Stimulated activated memory B cell treated with anti-CD40 and anti-IgM and Interleukin-4, amounts not matched to agents 10 μg/mL and 1 μg/mL and 100 μg/mL, for 72 hours (primary cell): ENCODE measurements at regions not wholly inside any gene's neighbourhood (a gene's known extent, or its start where the extent isn't known, plus 50 kb on each side); places are given as distances from the start of the nearest gene placed in this dataset.
"Not testable (repeated sequence)": the region's sequence is repeated elsewhere in the genome, so short reads cannot be mapped to it uniquely, and the experiment has no call there.

ENCODE experiments used
- ATAC-seq: fragments of 150-1000 bp; cut with Tn5 transposase; 2 replicates; pipeline ENCODE4 v1.10.0; 2021
- H3K27ac Mint-ChIP-seq: one replicate; pipeline ENCODE4 v1.8.0; 2022; ENCODE audit warnings: mild to moderate bottlenecking, mixed read lengths
- H3K27me3 Mint-ChIP-seq: one replicate; pipeline ENCODE4 v1.8.0; 2022; ENCODE audit warnings: mixed read lengths
- H3K36me3 Mint-ChIP-seq: one replicate; pipeline ENCODE4 v1.8.0; 2022; ENCODE audit warnings: mixed read lengths
- H3K4me1 Mint-ChIP-seq: one replicate; pipeline ENCODE4 v1.8.0; 2022; ENCODE audit warnings: mixed read lengths
- H3K4me3 Mint-ChIP-seq: one replicate; pipeline ENCODE4 v1.8.0; 2022; ENCODE audit warnings: mild to moderate bottlenecking, moderate library complexity, mixed read lengths
- H3K9me3 Mint-ChIP-seq: one replicate; pipeline ENCODE4 v1.8.0; 2022; ENCODE audit warnings: mixed read lengths

DNA sequence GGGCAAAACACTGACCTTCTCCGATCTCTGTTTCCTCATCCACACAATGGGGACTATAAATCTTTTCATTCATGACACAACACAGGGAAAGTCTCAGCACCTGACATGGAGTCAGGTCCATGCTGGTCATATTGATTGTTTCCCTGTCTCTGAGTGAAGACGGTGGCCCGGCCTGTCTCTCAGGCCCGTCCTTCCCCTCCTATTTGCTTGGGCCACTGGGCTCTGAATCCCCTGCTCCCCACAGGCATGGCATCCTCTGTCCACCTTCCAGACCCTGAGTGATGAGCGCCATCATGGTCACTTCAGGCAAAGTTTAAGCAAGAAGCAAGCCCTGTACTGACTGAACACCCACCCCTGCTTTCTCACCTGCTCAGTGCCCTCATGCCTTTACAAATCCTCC lies 113.3 kb upstream of the ALX4 start:
- Mint-ChIP-seq H3K36me3 (no peaks in the 10 kb centered on the region), H3K27me3 (peaks cover 72% of the 10 kb centered on the region), H3K27ac (no peak overlapping the region), H3K9me3 (no peaks in the 10 kb centered on the region), H3K4me3 (no peak overlapping the region), H3K4me1 (no peaks in the 10 kb centered on the region)
- ATAC-seq = no peak

DNA sequence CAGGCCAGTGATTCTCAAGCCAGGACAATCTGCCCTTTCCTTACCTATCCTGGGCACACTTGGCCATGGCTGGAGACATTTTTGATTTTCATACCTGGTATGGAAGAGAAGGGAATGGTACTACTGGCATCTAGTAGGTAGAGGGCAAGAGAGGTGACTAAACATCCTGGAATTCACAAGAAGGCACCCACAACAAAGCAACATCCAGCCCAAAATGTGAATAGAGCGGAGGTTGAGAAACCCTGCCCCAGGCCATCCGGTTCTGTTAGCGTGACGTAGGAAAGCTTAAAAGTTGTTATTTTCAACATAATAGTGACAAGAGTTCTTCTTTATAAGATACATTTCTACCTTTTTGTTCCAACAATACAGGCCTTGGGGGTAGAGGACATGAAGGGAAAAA lies 114.9 kb upstream of the ALX4 start:
- Mint-ChIP-seq H3K4me1 (no peaks in the 10 kb centered on the region), H3K9me3 (no peaks in the 10 kb centered on the region), H3K27me3 (peaks cover 58% of the 10 kb centered on the region), H3K27ac (no peak overlapping the region), H3K36me3 (no peaks in the 10 kb centered on the region), H3K4me3 (no peak overlapping the region)
- no peak for ATAC-seq

GRCh38 chr11:44426119-44426518 lies 116.2 kb upstream of the ALX4 start:
- Mint-ChIP-seq H3K27me3 (peaks cover 63% of the 10 kb centered on the region), H3K4me1 (no peaks in the 10 kb centered on the region), H3K27ac (no peak overlapping the region), H3K36me3 (no peaks in the 10 kb centered on the region), H3K9me3 (no peaks in the 10 kb centered on the region), H3K4me3 (no peak overlapping the region)
- no peak for ATAC-seq

- H3K36me3 Mint-ChIP-seq = no peaks in the 10 kb centered on the region
- H3K9me3 Mint-ChIP-seq = no peaks in the 10 kb centered on the region
- no peaks in the 10 kb centered on the region for H3K4me1 Mint-ChIP-seq
- no peak overlapping the region for H3K27ac Mint-ChIP-seq
- peaks cover 66% of the 10 kb centered on the region for H3K27me3 Mint-ChIP-seq
- no peak for ATAC-seq
- H3K4me3 Mint-ChIP-seq = no peak overlapping the region
Observed at GRCh38 chr11:44426958-44427357, 117.0 kb upstream of the ALX4 start.

GRCh38 chr11:44427432-44427831 lies 117.5 kb upstream of the ALX4 start:
- no peak overlapping the region for H3K4me3 Mint-ChIP-seq
- no peak overlapping the region for H3K27ac Mint-ChIP-seq
- no peak for ATAC-seq
- H3K36me3 Mint-ChIP-seq = no peaks in the 10 kb centered on the region
- no peaks in the 10 kb centered on the region for H3K9me3 Mint-ChIP-seq
- H3K4me1 Mint-ChIP-seq = no peaks in the 10 kb centered on the region
- peaks cover 62% of the 10 kb centered on the region for H3K27me3 Mint-ChIP-seq

- no peaks in the 10 kb centered on the region for H3K9me3 Mint-ChIP-seq
- peaks cover 59% of the 10 kb centered on the region for H3K27me3 Mint-ChIP-seq
- no peaks in the 10 kb centered on the region for H3K36me3 Mint-ChIP-seq
- no peak overlapping the region for H3K4me3 Mint-ChIP-seq
- no peak for ATAC-seq
- H3K4me1 Mint-ChIP-seq = no peaks in the 10 kb centered on the region
- H3K27ac Mint-ChIP-seq = no peak overlapping the region
Observed at GRCh38 chr11:44430140-44430539, 120.2 kb upstream of the ALX4 start.

GRCh38 chr11:44434191-44434590 lies 124.3 kb upstream of the ALX4 start:
- no peaks in the 10 kb centered on the region for H3K4me1 Mint-ChIP-seq
- H3K36me3 Mint-ChIP-seq = no peaks in the 10 kb centered on the region
- H3K9me3 Mint-ChIP-seq = no peaks in the 10 kb centered on the region
- H3K27me3 Mint-ChIP-seq = peaks cover 75% of the 10 kb centered on the region
- ATAC-seq = no peak
- H3K4me3 Mint-ChIP-seq = no peak overlapping the region
- H3K27ac Mint-ChIP-seq = no peak overlapping the region

DNA sequence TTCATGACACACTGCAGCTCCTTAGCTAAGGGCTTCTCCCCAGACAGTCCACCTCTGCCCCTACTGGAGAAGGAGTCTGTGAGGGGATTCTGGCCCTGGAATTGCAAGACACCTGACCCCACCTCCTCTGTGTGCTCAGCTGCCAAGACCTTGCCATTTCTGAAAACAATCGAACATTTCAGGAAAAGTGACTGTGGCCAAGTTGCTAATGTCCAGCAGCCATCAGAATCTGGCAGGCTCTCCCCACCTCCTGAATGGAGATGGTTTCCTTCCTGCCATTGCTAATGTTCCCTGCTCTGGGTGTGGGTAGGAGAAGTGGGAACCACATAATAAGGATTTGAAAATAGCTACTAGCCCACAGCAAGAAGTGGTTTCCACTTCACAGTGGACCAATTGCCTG lies 127.2 kb upstream of the ALX4 start:
- H3K4me1 Mint-ChIP-seq = no peaks in the 10 kb centered on the region
- peaks cover 10% of the 10 kb centered on the region for H3K9me3 Mint-ChIP-seq
- no peaks in the 10 kb centered on the region for H3K36me3 Mint-ChIP-seq
- no peak for ATAC-seq
- peaks cover 87% of the 10 kb centered on the region for H3K27me3 Mint-ChIP-seq
- H3K4me3 Mint-ChIP-seq = no peak overlapping the region
- H3K27ac Mint-ChIP-seq = no peak overlapping the region

- not testable (repeated sequence) for H3K4me1 Mint-ChIP-seq
- Mint-ChIP-seq H3K27me3 (peaks cover 51% of the 10 kb centered on the region), H3K9me3 (peaks cover 13% of the 10 kb centered on the region)
Observed at GRCh38 chr11:44442893-44443673, 122.4 kb upstream of the CD82 start.

GRCh38 chr11:44443836-44444769 lies 121.4 kb upstream of the CD82 start:
- Mint-ChIP-seq H3K27ac (no peak overlapping the region), H3K4me1 (no peaks in the 10 kb centered on the region), H3K9me3 (peaks cover 13% of the 10 kb centered on the region), H3K27me3 (peaks cover 43% of the 10 kb centered on the region), H3K36me3 (no peaks in the 10 kb centered on the region), H3K4me3 (no peak overlapping the region)
- no peak for ATAC-seq

More at GRCh38 chr11:44442893-44443673, 122.4 kb upstream of the CD82 start:
- H3K4me3 Mint-ChIP-seq, H3K27ac Mint-ChIP-seq, ATAC-seq, H3K36me3 Mint-ChIP-seq: not testable (repeated sequence)

DNA sequence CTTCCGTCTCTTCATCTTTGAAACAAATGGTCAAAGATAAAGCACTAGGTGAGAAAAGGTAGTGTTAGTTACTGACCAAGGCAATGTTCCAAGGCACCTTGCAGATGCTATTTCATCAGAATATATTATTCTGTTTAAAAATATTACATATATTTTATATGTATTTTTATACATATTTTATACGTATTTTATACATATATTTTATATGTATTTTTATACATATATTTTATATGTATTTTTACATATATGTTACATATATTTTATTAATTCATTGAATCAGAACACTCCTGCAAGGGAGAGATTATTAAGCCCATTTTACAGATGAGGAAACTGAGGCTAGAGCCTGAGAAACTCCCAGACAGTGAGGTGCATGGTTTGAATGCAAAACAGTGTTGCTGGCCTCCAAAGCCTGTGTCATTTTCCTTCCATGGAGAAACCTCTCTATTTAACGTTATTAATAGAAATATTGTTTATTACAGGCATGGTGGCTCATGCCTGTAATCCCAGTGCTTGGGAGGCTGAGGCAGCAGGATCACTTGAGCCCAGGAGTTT lies 120.6 kb upstream of the CD82 start:
- Mint-ChIP-seq H3K27ac (no peak overlapping the region), H3K4me3 (no peak overlapping the region), H3K4me1 (no peaks in the 10 kb centered on the region), H3K36me3 (no peaks in the 10 kb centered on the region), H3K9me3 (peaks cover 7% of the 10 kb centered on the region), H3K27me3 (peaks cover 43% of the 10 kb centered on the region)
- no peak for ATAC-seq

GRCh38 chr11:44445500-44446365 lies 119.7 kb upstream of the CD82 start:
- Mint-ChIP-seq H3K4me1 (no peaks in the 10 kb centered on the region), H3K9me3 (peaks cover 3% of the 10 kb centered on the region), H3K4me3 (no peak overlapping the region), H3K27ac (no peak overlapping the region), H3K27me3 (peaks cover 39% of the 10 kb centered on the region), H3K36me3 (no peaks in the 10 kb centered on the region)
- no peak for ATAC-seq

DNA sequence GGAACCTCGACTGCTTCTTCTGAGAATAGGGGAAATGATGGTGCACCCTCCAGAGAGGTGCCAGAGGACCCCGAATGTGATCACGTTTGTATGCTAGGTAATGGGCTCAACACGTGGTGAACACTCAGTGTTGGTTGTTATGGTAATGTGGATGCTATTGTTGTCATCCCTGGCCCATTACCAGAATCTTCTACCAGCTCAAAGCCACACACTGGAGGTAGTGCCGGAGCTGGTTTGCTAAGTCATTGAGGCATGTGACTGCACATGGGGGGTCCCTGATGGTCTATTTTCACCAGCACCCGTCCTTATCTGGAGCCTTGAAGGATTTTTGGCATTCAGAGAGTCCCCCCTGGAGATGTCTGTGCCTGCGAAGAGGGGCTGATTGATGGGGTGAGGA lies 119.1 kb upstream of the CD82 start:
- Mint-ChIP-seq H3K27ac (no peak overlapping the region), H3K36me3 (no peaks in the 10 kb centered on the region), H3K4me1 (no peaks in the 10 kb centered on the region), H3K9me3 (peaks cover 3% of the 10 kb centered on the region), H3K4me3 (no peak overlapping the region), H3K27me3 (peaks cover 33% of the 10 kb centered on the region)
- no peak for ATAC-seq

DNA sequence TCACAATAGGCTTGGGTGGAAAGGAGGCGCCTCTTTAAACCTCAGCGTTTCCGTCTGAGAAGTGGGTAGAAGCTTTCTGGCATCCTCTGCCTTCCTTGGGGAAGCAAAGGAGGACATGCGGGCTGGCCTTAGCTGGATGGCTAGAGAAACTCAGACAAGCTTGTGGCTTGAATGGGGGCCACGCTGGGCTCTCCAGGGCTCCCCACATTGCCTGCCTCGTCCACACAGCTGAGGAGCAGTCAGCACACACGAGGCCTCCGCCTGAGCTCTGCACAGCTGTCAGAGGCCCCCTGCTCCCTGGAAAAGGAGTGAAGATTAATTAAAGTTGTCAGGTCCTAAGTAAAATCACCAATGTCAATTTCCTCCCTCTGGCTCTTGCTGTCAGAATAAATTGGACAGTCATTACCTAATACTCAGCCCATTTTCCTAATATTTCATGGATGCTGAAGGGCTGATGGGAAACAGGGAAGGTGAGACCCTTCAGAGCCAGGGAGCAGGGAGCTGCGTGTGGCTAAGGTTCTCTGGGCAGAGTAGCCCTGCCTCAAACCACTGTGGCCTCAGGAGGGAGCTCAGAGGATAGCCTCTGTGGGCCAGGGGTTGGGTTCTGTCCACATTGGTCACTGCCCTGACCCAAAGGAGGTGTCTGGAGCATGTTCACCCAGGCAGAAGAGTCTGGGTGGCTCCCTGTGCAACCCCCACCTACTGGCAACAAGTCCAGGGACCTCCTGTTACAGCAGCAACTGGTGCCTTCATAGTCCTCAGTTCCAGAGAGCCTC lies 118.3 kb upstream of the CD82 start:
- no peak overlapping the region for H3K27ac Mint-ChIP-seq
- H3K36me3 Mint-ChIP-seq = no peaks in the 10 kb centered on the region
- ATAC-seq = peak; percentile 4
- no peak overlapping the region for H3K4me3 Mint-ChIP-seq
- H3K9me3 Mint-ChIP-seq = peaks cover 3% of the 10 kb centered on the region
- peaks cover 30% of the 10 kb centered on the region for H3K27me3 Mint-ChIP-seq
- no peaks in the 10 kb centered on the region for H3K4me1 Mint-ChIP-seq
